Endothelial cell of umbilical vein (primary cell): ENCODE measurements at regions not wholly inside any gene's neighbourhood (a gene's known extent, or its start where the extent isn't known, plus 50 kb on each side); places are given as distances from the start of the nearest gene placed in this dataset.

Experiments used
- BruUV-seq: library from RNA; stranded (reverse); fragments of 400-500 nt; replicated peaks from 2 replicates; lab custom pipeline; 2021; lab: Mats Ljungman, UMichigan
- CTCF ChIA-PET: fragments of 300-600, 350-600 bp; sonication (Branson Sonifier 250); formaldehyde crosslinking; loops from one replicate; lab custom pipeline; 2021; ENCODE audit warnings: antibody characterized with exemption, inconsistent platforms; lab: Charles Lee
- POLR2A ChIA-PET: fragments of 300-600, 350-600 bp; sonication (Branson Sonifier 250); formaldehyde crosslinking; loops from one replicate; lab custom pipeline; 2021; ENCODE audit warnings: antibody characterized with exemption, inconsistent platforms; lab: Charles Lee
- DNase-seq: peaks from one replicate; pipeline ENCODE4 v3.0.0-alpha.2; 2011; ENCODE audit warnings: low read depth, low spot score
- FAIRE-seq: peaks from 2 replicates; lab custom pipeline; 2011; peaks lifted over from hg19 to GRCh38; lab: Jason Lieb, UNC
- H2AFZ ChIP-seq: 2 replicates; pipeline ENCODE4 v1.6.0; 2012; ENCODE audit warnings: low read depth, low read length, control low read depth, inconsistent platforms
- H3K27ac ChIP-seq: 2 replicates; pipeline ENCODE4 v1.5.1; 2011; ENCODE audit warnings: low read depth, mild to moderate bottlenecking, control low read depth, low read length, moderate library complexity; ENCODE audit not compliant: insufficient read depth
- H3K27me3 ChIP-seq, 2 experiments: 2 replicates each; pipeline versions ENCODE4 v1.6.0 to v1.6.1; 2011; ENCODE audit warnings: low read length in 2 of 2, mixed read lengths in 1 of 2; ENCODE audit not compliant: control insufficient read depth in 2 of 2, insufficient read depth in 2 of 2
- H3K36me3 ChIP-seq, 2 experiments: 2 replicates in 1 of 2; 3 replicates in 1 of 2; pipeline ENCODE4 v1.5.1; 2011; ENCODE audit warnings: low read length in 2 of 2, mild to moderate bottlenecking in 1 of 2, moderate library complexity in 1 of 2; ENCODE audit not compliant: control insufficient read depth in 2 of 2, insufficient read depth in 2 of 2; ENCODE audit errors: extremely low read depth in 1 of 2
- H3K4me1 ChIP-seq: 3 replicates; pipeline ENCODE4 v1.5.1; 2011; ENCODE audit warnings: mild to moderate bottlenecking, low read length; ENCODE audit not compliant: control insufficient read depth, insufficient read depth; ENCODE audit errors: extremely low read depth
- H3K4me2 ChIP-seq: 2 replicates; pipeline ENCODE4 v1.6.1; 2011; ENCODE audit warnings: low read length, control low read depth, mixed read lengths; ENCODE audit not compliant: insufficient read depth
- H3K4me3 ChIP-seq, 3 experiments: fragments of 200-600 bp in 1 of 3; sonication (generic), shearing (Covaris generic) in 1 of 3; replicated peaks in 1 of 3; 2 replicates each; pipeline ENCODE4 v1.5.1; 2011 to 2016; ENCODE audit warnings: control low read depth in 3 of 3, low read length in 3 of 3, mild to moderate bottlenecking in 2 of 3, inconsistent platforms in 1 of 3, low read depth in 1 of 3, moderate library complexity in 1 of 3; ENCODE audit not compliant: insufficient read depth in 1 of 3
- H3K79me2 ChIP-seq: 2 replicates; pipeline ENCODE4 v1.6.0; 2012; ENCODE audit warnings: low read length, inconsistent platforms; ENCODE audit not compliant: control insufficient read depth, insufficient read depth
- H3K9ac ChIP-seq: replicated peaks from 2 replicates; pipeline ENCODE3; 2011; ENCODE audit warnings: low read length, control low read depth; ENCODE audit not compliant: insufficient read depth; ENCODE audit errors: extremely low read depth
- H3K9me1 ChIP-seq: replicated peaks from 3 replicates; pipeline ENCODE4 v1.6.0; 2011; ENCODE audit warnings: mild to moderate bottlenecking, low read length; ENCODE audit not compliant: control insufficient read depth, insufficient read depth; ENCODE audit errors: extremely low read depth
- H3K9me3 ChIP-seq: replicated peaks from 2 replicates; pipeline ENCODE4 v1.5.1; 2012; ENCODE audit warnings: low read length, inconsistent platforms; ENCODE audit not compliant: control insufficient read depth, insufficient read depth
- H4K20me1 ChIP-seq: replicated peaks from 2 replicates; pipeline ENCODE3; 2011; ENCODE audit warnings: mild to moderate bottlenecking, low read length; ENCODE audit not compliant: control insufficient read depth, insufficient read depth; ENCODE audit errors: extremely low read depth
- CTCF ChIP-seq, 2 donors: IDR thresholded peaks; 1 replicate in 1 of 2; 2 replicates in 1 of 2; pipeline ENCODE4 v1.5.1; 2011; ENCODE audit warnings: low read length in 2 of 2, mild to moderate bottlenecking in 2 of 2, moderate library complexity in 2 of 2, control low read depth in 1 of 2, inconsistent platforms in 1 of 2, low read depth in 1 of 2; ENCODE audit not compliant: insufficient read depth in 1 of 2; ENCODE audit errors: extremely low read depth in 1 of 2
- EZH2 ChIP-seq: IDR thresholded peaks from 2 replicates; pipeline ENCODE4 v1.6.1; 2012; ENCODE audit warnings: borderline replicate concordance, low read depth, mild to moderate bottlenecking, moderate library complexity, low read length, inconsistent platforms; ENCODE audit not compliant: severe bottlenecking
- FOS ChIP-seq: IDR thresholded peaks from 2 replicates; pipeline ENCODE4 v1.6.1; 2011; ENCODE audit warnings: mild to moderate bottlenecking, low read length, moderate library complexity, borderline replicate concordance; ENCODE audit not compliant: insufficient read depth
- GATA2 ChIP-seq: IDR thresholded peaks from 2 replicates; pipeline ENCODE4 v1.7.0; 2011; ENCODE audit warnings: low read depth, mild to moderate bottlenecking, moderate library complexity, mixed read lengths, low read length; ENCODE audit not compliant: insufficient read length, insufficient read depth
- JUN ChIP-seq: IDR thresholded peaks from 2 replicates; pipeline ENCODE4 v1.6.1; 2011; ENCODE audit warnings: borderline replicate concordance, low read depth; ENCODE audit not compliant: insufficient read length, insufficient read depth
- MAX ChIP-seq: IDR thresholded peaks from 2 replicates; pipeline ENCODE4 v1.6.1; 2011; ENCODE audit not compliant: insufficient read depth, insufficient read length
- MYC ChIP-seq: IDR thresholded peaks from one replicate; pipeline ENCODE4 v1.6.1; 2011; ENCODE audit warnings: mild to moderate bottlenecking, low read depth, low read length
- POLR2A ChIP-seq: IDR thresholded peaks from 2 replicates; pipeline ENCODE4 v1.6.1; 2012; ENCODE audit warnings: low read depth, mild to moderate bottlenecking, control low read depth, low read length
- POLR2AphosphoS5 ChIP-seq: IDR thresholded peaks from 2 replicates; pipeline ENCODE4 v1.6.1; 2012; ENCODE audit warnings: low read depth, mild to moderate bottlenecking, control low read depth, low read length, moderate library complexity; ENCODE audit not compliant: insufficient read depth
- dilution Hi-C: fragments of 300-500 bp; cut with MboI; formaldehyde crosslinking; loops from one replicate; pipeline ENCODE4 v1.15.0; 2019; ENCODE audit warnings: low sequenced_read_pairs; ENCODE audit not compliant: extremely low pct_ligation_motif_present
- intact Hi-C: fragments of 100-400 bp; cut with micrococcal nuclease; formaldehyde crosslinking; loops from one replicate; pipeline ENCODE4 v1.10.0; 2022

GRCh38 chr3:110473405-110473804 is 598.2 kb upstream of the NECTIN3 start:
- dilution Hi-C loops, result no loop called here
- H2AFZ ChIP-seq, result no peak overlapping the region
- no peak overlapping the region for H3K4me3 ChIP-seq
- ChIA-PET CTCF (interaction anchor here (0.6 kb wide), 1 partner anchor 12 kb away, joined by 3 read pairs; no protein-coding TSS in a partner anchor), POLR2A (no interaction called here)
- TF ChIP-seq POLR2A, result no peak
- TF ChIP-seq MYC, result no peak
- TF ChIP-seq JUN, result no peak
- TF ChIP-seq FOS, result no peak
- no peak for TF ChIP-seq POLR2AphosphoS5
- no peak for TF ChIP-seq CTCF (IDR thresholded peaks at IDR 0.05; ENCODE audit: extremely low read depth in 1 of 2, insufficient read depth in 1 of 2, low read depth in 1 of 2, low read length in 2 of 2)
- no peak for TF ChIP-seq EZH2
- TF ChIP-seq MAX, result no peak
- TF ChIP-seq GATA2, result no peak
- H3K79me2 ChIP-seq, result no peaks in the 10 kb centered on the region
- H4K20me1 ChIP-seq, result no peaks in the 10 kb centered on the region
- H3K9me1 ChIP-seq, result no peaks in the 10 kb centered on the region
- H3K27me3 ChIP-seq, result no peaks in the 10 kb centered on the region
- FAIRE-seq (no peak), DNase-seq (no peak)
- H3K9me3 ChIP-seq, result no peaks in the 10 kb centered on the region
- no TSS peak for BruUV-seq
- H3K4me2 ChIP-seq, result no peak overlapping the region
- H3K9ac ChIP-seq, result no peak overlapping the region
- no peaks in the 10 kb centered on the region for H3K36me3 ChIP-seq
- intact Hi-C loops, result no loop called here
- no peak overlapping the region for H3K27ac ChIP-seq
- no peaks in the 10 kb centered on the region for H3K4me1 ChIP-seq
